Cerebellar nuclear complex (tissue), 1 donor: ENCODE measurements at regions not wholly inside any gene's neighbourhood (a gene's known extent, or its start where the extent isn't known, plus 50 kb on each side); places are given as distances from the start of the nearest gene placed in this dataset.

Experiments used
- DNase-seq, 2 experiments: peaks; one replicate each; lab custom pipeline; 2025; lab: John Stamatoyannopoulos, UW

DNA sequence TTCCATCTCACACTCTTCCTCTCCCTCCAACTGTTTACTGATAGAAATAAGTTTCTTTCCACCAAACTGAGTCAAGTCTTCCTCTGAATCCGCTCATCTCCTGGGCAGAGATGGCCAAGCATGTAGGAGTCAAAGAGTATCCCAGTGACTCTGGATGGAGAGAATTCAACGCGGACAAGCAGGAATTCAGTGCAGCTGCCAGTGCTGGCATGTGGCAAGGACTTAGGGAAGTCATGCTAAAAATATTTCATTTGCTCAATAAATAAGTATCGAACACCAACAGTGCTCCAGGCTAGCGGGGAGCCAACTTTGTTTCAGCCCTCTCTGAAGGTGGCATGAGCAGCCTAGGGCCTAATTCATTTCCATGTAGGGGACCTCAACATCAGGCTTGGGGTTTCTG, 351.6 kb upstream of the ZMIZ1 start:
- no peak for DNase-seq

DNA sequence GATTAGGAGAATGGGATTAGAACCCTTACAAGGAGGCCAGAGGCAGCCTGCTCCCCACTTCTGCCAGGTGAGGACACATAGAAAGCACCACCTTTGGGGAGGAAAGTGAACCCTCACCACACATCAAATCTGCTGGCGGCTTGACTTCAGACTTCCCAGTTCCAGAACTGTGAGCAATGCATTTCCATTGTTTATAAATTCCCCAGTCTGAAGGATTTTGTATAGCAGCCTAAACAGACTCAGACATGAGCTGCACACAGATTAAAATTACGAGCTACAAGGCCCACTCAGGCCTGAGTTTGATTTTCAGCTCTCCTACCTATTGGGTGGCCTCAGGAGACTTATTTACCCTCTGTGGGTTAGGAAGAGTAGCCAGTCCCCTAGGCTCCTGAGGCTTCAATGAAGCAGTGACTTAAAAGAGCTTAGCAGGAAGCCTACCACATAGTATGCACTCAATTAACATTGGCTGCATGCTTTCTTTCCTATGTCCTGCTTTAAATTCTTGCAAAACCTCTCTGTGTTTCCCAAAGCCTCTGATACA, 350.7 kb upstream of the ZMIZ1 start:
- no peak for DNase-seq

DNA sequence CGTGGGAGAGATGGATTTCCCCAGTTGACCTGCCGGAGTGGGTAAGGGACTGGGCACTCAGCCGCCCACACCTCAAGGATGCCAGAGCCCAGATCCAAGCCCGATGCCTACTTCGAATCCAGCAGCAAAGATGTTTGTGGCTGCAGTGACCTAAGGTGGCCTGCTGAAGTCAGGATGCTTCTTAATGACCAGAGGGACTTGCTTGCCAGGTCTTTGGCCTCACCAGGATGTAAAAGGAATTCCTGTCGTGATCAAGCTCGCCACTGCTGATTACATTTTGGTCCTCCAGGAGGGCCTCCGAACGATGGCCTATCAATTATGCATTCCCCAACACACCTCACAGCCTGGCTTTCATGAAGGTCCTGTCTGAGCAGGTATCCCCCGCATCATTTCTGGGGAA, 349.5 kb upstream of the ZMIZ1 start:
- DNase-seq = no peak

DNA sequence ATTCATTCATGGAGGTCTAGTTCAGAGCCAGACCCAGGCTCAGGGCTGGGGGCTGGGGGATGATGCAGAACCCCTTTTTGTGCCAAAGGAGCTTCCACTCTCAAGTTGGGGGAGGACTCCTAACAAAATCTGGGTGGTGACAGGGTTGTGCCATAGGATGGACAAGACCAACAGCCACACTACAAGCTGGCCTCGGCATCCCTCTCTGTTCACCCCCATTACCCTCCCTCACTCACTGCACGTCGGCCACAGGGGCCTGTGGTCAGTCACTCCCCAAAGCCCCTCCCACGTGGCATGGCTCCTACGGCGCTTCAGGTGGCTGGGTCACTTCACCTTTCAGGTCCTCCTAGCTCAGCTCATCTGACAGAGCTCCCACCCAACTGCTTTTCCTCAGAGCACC, 348.7 kb upstream of the ZMIZ1 start:
- DNase-seq = no peak

DNA sequence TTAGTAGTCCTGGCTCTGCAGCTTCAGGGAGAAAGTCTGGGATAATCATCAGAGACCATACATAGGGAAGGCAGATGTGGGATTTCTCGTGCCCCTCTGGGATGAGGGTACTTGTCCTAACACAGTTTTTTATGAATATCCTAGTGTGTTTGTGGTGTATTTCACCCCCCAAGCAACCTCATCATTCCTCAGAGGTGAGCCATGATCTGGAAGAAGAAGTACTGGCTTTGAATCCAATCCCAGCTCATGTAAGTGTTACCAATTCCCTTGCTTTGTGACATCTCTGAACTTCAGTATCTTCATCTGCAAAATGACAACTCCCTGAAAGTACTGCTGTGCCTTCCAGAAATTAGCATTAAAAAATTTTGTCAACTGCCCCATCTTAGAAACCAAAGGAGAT, 347.5 kb upstream of the ZMIZ1 start:
- DNase-seq = no peak

DNA sequence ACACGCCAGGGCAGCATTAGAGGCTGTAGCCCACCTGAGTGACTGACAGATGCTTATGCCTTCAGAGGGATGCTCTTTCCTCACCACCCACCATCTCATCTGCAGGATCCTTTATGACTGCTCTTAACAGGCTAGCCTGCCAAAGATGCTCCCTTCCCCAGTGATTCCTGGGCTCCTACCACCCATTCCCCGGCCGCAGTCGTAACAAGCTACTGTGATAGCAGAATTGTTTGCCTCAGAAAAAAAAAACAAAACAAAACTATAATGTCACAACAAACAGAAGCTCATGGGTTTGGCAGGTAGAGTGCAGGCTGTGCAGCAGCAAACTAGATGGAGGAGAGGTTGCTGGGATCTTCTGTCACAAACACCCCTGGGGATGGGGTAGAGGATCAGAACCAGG, 343.9 kb upstream of the ZMIZ1 start:
- no peak for DNase-seq

DNA sequence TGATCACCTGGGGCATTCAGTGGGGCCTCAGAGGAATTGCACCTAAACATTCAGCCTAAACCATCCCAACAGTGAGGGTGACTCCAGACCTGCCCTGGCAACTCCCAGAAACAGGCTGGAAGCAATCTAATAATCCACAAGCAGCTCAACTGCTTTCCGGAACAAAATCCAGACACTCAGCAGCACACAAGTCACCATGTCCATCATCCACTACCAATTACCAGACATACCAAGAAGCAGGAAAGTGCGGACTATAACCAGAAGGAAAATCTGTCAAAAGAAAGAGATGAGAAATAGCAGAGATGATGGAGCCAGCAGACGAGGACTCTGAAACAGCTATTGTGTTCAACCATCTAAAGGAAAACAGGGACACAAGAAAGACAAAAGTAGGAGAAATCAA, 342.6 kb upstream of the ZMIZ1 start:
- DNase-seq = no peak

DNA sequence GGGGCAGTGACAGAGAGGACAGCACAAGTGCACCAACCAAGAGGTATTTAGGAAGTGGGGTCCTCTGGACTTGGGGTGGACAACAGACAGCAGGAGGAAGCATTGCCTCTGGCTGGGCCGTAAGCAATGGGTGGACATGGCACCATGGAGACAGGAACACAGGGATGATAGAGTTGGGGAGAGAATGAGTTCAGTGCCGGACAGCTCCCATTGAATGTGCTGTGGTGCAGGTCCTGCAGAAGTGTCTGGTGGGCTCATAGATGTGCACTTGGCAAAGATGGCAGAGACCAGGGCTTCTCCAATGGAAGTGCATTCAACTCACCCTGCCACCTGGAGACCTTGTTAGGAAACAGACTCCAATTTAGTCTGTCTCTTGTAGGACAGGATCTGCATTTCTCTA, 341.5 kb upstream of the ZMIZ1 start:
- DNase-seq = no peak

DNA sequence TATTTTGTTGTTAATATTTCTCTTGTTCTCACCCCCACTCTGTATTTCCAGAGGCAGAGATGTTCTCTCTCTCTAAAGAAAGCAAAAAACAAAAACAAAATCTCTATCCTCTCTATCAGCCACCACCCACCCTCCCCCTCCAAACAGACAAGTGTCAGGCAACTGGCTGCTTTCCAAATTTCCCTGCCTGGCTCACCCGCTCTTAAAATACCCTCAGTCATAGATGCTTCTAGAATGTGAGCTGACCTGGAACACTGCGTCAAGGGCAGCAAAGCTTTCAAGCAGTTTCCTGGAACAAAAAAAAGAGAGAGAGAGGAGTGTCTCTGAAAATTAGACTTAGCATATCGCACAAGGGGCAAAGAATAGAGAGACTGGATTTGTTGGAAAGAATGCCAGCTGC, 341.0 kb upstream of the ZMIZ1 start:
- no peak for DNase-seq

DNA sequence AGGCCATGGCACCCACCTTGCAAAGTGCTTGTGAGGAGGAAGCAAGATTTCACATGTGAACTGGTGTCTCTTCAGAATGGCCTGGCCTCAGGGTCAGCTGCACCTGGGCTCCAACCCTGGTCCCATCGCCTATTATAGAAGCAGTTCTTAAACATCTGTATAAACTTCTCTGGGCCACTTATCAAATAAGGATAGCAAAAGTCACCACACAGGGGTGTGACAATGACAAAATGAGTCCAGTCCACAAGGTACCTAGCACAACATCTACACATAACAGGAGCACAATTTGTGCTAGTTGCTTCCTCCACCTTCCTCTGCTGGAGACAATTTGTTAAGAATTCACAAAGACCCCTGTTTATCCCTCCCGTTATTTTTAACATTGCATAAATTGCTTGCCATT, 340.6 kb upstream of the ZMIZ1 start:
- DNase-seq = no peak

DNA sequence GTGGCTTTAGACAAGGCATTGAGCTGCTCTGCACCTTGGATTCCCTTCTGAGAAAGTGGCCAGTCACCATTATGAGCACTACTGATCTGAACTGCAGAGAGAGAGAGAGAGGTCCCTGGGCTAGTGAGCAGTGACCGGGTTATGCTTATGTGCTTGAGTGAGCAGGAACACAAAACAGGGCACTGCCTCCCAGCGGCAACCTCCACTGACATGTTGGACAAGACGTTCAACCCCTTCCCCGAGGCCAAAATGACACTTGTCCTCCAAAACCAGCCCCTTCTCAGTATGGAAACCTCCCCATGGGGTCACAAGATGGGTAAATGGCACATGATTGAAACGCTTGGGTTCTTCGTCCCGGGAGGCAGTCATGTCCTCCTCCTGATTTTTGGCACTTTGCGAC, 339.4 kb upstream of the ZMIZ1 start:
- DNase-seq = no peak

DNA sequence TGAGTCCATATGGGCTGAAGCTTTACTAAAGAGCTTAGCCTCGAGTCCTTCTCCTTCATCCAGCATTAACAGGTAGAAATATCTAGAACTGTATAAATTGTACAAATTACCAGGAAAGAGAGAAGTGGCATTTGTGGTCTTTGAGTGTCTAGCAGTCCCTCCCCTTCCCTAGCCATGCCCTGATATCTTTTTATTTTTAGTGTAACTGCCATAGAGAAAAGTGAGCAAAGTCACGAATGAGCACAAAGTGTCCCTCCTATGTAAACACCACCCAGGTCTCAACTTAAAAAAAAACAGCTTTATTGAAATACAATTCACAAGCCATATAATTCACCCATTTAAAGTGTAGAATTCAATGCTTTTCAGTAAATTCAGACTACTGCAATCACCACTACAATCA, 339.0 kb upstream of the ZMIZ1 start:
- DNase-seq = no peak

DNA sequence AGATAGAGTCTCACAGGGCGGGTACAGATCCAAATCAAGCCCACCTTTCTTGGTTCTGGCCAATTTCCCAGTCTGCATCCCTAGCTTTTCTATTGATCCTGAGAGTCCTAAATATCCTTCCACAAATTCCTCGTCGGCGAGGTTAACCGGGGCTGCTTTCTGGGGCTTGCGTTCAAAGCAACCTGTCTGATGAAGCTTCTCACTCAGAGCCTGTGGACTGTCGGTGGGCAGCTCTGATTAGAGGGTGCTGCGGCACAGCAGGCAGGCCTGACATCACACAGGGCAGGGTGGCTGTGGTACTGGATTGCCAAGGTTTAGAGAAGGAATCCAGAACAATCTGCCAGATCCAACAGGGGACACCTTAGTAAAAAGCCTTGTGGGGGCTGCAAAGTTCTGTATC, 338.0 kb upstream of the ZMIZ1 start:
- DNase-seq = no peak

DNA sequence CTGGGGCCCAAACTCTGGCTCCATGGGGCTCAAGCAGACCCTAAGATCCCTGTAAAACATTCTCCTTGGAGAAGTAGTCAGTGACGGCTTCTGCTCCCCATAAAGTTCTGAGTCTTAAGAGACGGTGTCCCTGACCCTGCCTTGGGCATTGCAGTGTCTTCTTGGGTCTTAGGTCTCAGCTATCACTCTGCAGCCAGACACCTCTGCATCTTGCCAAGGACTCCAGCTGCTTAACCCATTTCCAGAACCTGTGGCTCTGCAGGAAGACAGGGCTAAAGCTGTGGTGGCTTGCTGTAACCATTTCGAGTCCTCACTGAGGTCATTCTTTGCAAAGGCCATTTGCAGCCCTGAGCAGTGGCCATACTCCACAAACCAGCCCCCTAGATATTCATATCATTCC, 337.1 kb upstream of the ZMIZ1 start:
- DNase-seq = no peak

DNA sequence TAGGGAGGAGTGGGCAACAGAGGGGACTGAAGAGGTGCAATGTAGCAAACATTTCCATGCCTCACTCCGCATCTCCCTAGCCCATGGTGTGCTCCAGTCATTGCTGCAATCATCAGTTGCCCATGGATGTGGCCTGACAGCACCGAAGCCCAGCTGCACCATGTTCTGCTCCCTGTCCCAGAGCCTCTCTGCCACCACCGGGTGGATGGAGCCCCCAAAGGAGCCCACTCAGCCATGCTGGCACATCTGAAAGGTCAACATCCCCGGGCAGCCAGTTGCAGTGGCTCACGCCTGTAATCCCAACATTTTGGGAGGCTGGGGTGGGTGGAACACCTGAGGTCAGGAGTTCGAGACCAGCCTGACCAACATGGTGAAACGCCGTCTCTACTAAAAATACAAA, 336.4 kb upstream of the ZMIZ1 start:
- no peak for DNase-seq

DNA sequence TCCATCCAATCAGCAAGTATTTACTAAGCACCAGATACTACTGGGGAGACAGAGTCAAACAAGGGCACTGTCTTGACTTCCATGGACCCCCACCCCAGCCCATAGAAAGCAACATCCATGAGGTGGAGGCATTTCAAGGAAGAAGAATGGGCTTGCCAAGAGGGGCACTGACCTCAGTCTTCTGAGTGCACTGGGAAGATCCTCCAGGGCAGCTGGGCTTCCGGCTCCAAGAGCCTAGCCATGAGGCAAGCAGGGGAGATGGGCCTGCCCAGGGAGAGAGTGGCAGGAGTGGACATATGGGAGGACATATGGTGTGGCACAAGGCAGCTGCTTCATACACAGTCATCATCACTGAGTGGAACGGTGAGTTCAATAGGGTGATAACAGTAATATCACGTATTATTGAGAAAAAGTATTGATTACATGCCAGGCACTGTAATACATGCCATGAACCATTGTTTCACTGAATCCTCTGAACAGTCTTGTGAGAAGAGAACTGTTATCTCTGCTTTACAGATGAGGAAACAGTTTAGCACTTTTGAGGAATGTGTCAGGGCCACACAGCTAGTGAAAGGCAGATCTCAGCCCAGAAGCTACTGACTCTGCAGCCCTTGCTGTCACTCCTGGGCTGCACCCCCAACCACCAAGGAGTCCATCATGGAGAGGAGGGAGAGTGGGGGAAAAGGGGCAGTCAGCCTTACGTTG, 331.7 kb upstream of the ZMIZ1 start:
- no peak for DNase-seq

DNA sequence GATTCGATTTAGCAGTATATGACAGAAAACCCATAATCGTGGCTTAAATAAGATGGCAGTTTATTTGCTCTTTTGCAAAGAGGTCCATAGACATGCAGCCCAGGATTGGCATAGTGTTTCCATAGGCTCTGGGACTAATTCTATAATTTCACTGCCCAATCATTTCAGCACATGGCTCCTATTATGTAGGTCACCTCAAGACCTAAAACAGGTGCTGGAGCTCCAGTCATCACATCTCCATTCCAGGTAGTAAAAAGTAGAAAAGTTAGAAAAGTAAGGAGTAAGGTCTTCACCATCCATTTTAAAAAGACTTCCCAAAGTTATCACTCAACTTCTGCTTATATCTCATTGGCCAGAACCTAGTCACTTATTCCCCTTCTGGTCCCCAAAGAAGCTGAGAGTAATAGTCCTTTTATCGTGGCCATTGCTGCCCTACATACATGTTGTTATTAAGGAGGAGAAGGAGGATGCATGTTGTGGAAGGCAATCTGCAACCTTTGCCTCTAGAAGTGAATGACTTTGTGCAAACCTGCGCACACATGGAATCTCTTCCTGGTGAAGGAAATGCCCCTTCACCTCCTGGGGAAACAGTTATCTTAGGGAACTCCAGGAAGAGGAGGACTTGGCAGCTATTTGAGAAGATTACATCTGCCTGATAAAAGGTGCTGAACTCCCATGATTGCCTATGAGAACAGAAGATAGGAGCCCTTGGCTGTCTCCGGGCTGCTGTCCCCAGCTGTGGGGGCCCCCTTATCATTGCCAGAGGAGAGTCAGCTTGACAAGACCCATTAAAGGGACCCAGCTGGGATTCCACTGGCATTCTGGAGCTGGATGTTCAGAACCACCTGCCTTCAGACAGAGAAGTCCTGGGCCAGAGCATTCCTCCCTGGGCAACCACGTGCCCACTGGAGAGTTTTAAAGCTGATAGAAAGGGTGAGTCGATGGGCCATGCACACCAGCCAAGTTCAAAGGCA, 330.6 kb upstream of the ZMIZ1 start:
- no peak for DNase-seq

DNA sequence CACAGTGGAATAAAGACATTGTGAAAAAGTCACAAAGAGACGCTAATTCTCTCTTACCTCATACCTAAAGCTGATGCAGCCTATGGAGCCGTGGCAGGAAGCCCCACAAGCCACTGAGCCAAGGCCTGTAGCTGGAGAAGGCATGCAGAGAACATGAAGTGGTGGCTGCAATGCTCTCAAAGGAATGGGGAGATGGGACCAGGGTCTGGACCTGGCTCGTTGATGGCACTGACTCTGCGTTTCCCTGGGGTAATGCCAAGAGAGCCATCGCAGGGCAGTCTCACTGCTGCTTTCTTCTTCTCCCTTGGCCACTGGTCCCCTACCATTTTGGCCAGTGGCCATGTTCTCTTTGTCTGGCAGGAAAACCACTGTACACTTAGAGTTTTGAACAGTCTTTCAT, 329.9 kb upstream of the ZMIZ1 start:
- DNase-seq = no peak

DNA sequence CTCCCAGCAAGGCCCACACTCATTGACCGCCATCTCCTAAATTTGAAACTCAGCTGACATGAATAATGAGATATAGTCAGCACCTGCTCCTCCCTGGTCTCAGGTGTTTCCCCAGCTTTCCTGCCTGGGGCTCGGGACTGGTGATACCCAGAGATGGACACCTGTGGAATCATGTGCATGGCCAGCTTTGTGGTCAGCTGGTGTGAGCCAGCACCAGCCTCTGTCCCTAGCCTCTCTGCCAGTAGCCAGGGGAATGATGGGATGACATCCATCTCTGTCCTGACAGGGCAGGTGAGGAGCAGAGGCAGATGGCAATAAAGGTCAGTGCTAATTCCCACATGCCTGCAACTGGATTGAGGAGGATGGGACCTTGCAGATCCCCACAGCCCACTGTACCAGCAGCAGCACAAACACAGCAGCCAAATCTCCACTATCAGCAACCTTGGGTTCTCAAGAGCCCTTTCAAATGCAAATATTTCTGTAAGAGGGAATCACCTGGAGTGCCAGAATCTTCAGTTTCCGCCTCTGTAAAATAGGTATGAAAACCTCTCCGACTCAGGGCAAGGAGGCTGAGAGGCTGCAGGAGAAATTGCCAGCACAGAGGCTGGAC, 329.2 kb upstream of the ZMIZ1 start:
- DNase-seq = no peak

DNA sequence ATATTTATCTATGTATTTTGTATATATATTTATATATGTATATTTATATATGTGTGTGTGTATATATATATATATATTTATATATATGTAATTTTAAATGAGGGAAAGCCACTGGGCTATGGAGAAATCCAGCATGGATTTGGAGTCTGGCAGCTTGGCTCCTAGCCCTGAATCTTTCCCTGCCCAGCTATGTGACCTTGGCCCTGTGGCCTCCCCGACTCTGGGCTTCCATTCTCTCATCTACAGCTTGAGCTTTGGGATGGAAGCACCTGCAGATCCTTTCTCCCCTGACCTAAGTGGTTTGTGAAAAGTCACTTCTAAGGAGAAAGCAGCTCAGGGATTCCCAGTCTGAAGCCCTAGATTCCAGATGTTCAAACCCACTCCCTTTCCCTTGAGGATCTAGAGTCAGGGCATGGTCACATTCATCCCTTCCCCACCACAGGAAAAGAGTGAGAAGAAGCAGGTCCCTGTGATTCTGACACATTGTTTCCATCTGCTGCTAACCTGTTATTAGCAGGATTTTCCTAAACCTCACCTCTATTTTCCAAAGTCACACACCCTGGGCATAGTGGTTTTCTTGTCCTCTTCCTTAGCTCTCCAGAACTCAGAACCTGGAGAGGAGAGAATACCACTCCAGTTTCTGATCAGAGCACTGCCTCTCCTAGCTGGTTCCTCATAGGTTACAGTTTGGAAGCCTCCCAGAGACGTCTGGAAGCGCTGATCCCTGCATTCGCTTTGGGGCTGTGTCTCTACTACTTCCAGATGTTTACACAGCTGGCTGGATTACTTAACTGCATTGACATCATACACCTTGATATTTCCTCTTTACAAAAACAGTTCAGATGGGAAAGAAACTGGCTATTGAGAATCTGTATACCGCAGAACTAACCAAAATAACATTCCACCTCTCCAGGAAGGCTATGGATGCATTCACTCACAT, 327.5 kb upstream of the ZMIZ1 start:
- DNase-seq = no peak

DNA sequence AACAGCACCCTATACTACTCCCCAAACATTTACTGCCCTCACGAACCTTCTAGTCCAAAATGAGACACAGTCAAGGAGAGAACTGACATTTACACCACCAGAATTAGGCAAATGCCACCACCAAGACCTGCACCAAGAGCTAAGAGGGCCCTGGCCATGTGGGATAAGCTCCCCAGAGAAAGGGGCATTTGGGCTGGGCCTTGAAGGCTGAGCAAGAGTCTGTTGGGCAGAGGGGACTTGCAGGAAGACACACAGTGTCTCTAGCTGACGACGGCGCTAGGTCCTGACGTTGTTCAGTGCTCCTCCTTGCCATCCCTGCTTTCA, 326.4 kb upstream of the ZMIZ1 start:
- no peak for DNase-seq
